Activated naive CD8-positive, alpha-beta T cell treated with anti-CD3 and anti-CD28 coated beads, Interleukin-2, amount 50 U/mL, for 24 hours (primary cell): ENCODE measurements at regions not wholly inside any gene's neighbourhood (a gene's known extent, or its start where the extent isn't known, plus 50 kb on each side); places are given as distances from the start of the nearest gene placed in this dataset.
"Not testable (repeated sequence)": the region's sequence is repeated elsewhere in the genome, so short reads cannot be mapped to it uniquely, and the experiment has no call there.

Experiments used
- ATAC-seq: fragments of 150-1000 bp; cut with Tn5 transposase; one replicate; pipeline ENCODE4 v1.10.0; 2021
- DNase-seq: peaks from one replicate; pipeline ENCODE4 v3.0.0; 2021
- H3K27ac Mint-ChIP-seq: one replicate; pipeline ENCODE4 v1.8.0; 2021; ENCODE audit warnings: mild to moderate bottlenecking, mixed read lengths
- H3K27me3 Mint-ChIP-seq: one replicate; pipeline ENCODE4 v1.8.0; 2021; ENCODE audit warnings: mixed read lengths
- H3K36me3 Mint-ChIP-seq: one replicate; pipeline ENCODE4 v1.8.0; 2021; ENCODE audit warnings: low read depth, mixed read lengths
- H3K4me1 Mint-ChIP-seq: one replicate; pipeline ENCODE4 v1.8.0; 2021; ENCODE audit warnings: mixed read lengths
- H3K4me3 Mint-ChIP-seq: one replicate; pipeline ENCODE4 v1.8.0; 2021; ENCODE audit warnings: mild to moderate bottlenecking, moderate library complexity, mixed read lengths
- H3K9me3 Mint-ChIP-seq: one replicate; pipeline ENCODE4 v1.8.0; 2021; ENCODE audit warnings: mixed read lengths

GRCh38 chr5:98365126-98365525, 408.3 kb upstream of the RGMB start:
- Mint-ChIP-seq H3K36me3 (no peaks in the 10 kb centered on the region), H3K27me3 (no peaks in the 10 kb centered on the region), H3K9me3 (no peaks in the 10 kb centered on the region), H3K4me1 (no peaks in the 10 kb centered on the region), H3K27ac (no peak overlapping the region), H3K4me3 (no peak overlapping the region)
- no peak for ATAC-seq
- no peak for DNase-seq

- DNase-seq (no peak), ATAC-seq (no peak)
- no peak overlapping the region for H3K27ac Mint-ChIP-seq
- no peaks in the 10 kb centered on the region for H3K4me1 Mint-ChIP-seq
- no peaks in the 10 kb centered on the region for H3K27me3 Mint-ChIP-seq
- no peaks in the 10 kb centered on the region for H3K36me3 Mint-ChIP-seq
- H3K4me3 Mint-ChIP-seq, result no peak overlapping the region
- no peaks in the 10 kb centered on the region for H3K9me3 Mint-ChIP-seq
Measured at GRCh38 chr5:98368141-98368540, 405.3 kb upstream of the RGMB start.

GRCh38 chr5:98372351-98372750, 401.1 kb upstream of the RGMB start:
- Mint-ChIP-seq H3K4me3 (no peak overlapping the region), H3K27me3 (no peaks in the 10 kb centered on the region), H3K4me1 (no peaks in the 10 kb centered on the region), H3K9me3 (no peaks in the 10 kb centered on the region), H3K36me3 (no peaks in the 10 kb centered on the region), H3K27ac (no peak overlapping the region)
- ATAC-seq (no peak), DNase-seq (no peak)

- no peak overlapping the region for H3K4me3 Mint-ChIP-seq
- no peaks in the 10 kb centered on the region for H3K36me3 Mint-ChIP-seq
- no peak overlapping the region for H3K27ac Mint-ChIP-seq
Measured at GRCh38 chr5:98391921-98392625, 381.4 kb upstream of the RGMB start.

GRCh38 chr5:98393205-98393604, 380.3 kb upstream of the RGMB start:
- not testable (repeated sequence) for H3K36me3 Mint-ChIP-seq, H3K27me3 Mint-ChIP-seq, DNase-seq, H3K9me3 Mint-ChIP-seq, ATAC-seq, H3K4me3 Mint-ChIP-seq, H3K4me1 Mint-ChIP-seq, H3K27ac Mint-ChIP-seq

More at GRCh38 chr5:98391921-98392625, 381.4 kb upstream of the RGMB start:
- Mint-ChIP-seq H3K27me3 (peaks cover 3% of the 10 kb centered on the region), H3K9me3 (no peaks in the 10 kb centered on the region), H3K4me1 (no peaks in the 10 kb centered on the region)
- no peak for ATAC-seq
- DNase-seq, result no peak

GRCh38 chr5:98397081-98397480, 376.4 kb upstream of the RGMB start:
- H3K4me1 Mint-ChIP-seq, result no peaks in the 10 kb centered on the region
- no peaks in the 10 kb centered on the region for H3K9me3 Mint-ChIP-seq
- no peak overlapping the region for H3K27ac Mint-ChIP-seq
- H3K36me3 Mint-ChIP-seq, result no peaks in the 10 kb centered on the region
- peaks cover 3% of the 10 kb centered on the region for H3K27me3 Mint-ChIP-seq
- DNase-seq (no peak), ATAC-seq (no peak)
- no peak overlapping the region for H3K4me3 Mint-ChIP-seq

- Mint-ChIP-seq H3K27ac (no peak overlapping the region), H3K4me1 (no peaks in the 10 kb centered on the region), H3K27me3 (peaks cover 2% of the 10 kb centered on the region), H3K4me3 (no peak overlapping the region), H3K36me3 (no peaks in the 10 kb centered on the region), H3K9me3 (no peaks in the 10 kb centered on the region)
- DNase-seq (no peak), ATAC-seq (no peak)
Measured at GRCh38 chr5:98398465-98398864, 375.0 kb upstream of the RGMB start.

- DNase-seq (no peak), ATAC-seq (no peak)
- H3K36me3 Mint-ChIP-seq, result no peaks in the 10 kb centered on the region
- no peaks in the 10 kb centered on the region for H3K9me3 Mint-ChIP-seq
- H3K4me3 Mint-ChIP-seq, result no peak overlapping the region
- no peaks in the 10 kb centered on the region for H3K4me1 Mint-ChIP-seq
- H3K27me3 Mint-ChIP-seq, result peaks cover 2% of the 10 kb centered on the region
- H3K27ac Mint-ChIP-seq, result no peak overlapping the region
Measured at GRCh38 chr5:98401656-98402055, 371.8 kb upstream of the RGMB start.

GRCh38 chr5:98402130-98402529, 371.3 kb upstream of the RGMB start:
- ATAC-seq (no peak), DNase-seq (no peak)
- peaks cover 2% of the 10 kb centered on the region for H3K27me3 Mint-ChIP-seq
- H3K36me3 Mint-ChIP-seq, result no peaks in the 10 kb centered on the region
- H3K4me1 Mint-ChIP-seq, result no peaks in the 10 kb centered on the region
- H3K27ac Mint-ChIP-seq, result no peak overlapping the region
- no peaks in the 10 kb centered on the region for H3K9me3 Mint-ChIP-seq
- H3K4me3 Mint-ChIP-seq, result no peak overlapping the region

GRCh38 chr5:98403131-98403530, 370.3 kb upstream of the RGMB start:
- ATAC-seq (no peak), DNase-seq (no peak)
- H3K9me3 Mint-ChIP-seq, result no peaks in the 10 kb centered on the region
- H3K36me3 Mint-ChIP-seq, result no peaks in the 10 kb centered on the region
- H3K27ac Mint-ChIP-seq, result no peak overlapping the region
- H3K27me3 Mint-ChIP-seq, result peaks cover 2% of the 10 kb centered on the region
- no peak overlapping the region for H3K4me3 Mint-ChIP-seq
- no peaks in the 10 kb centered on the region for H3K4me1 Mint-ChIP-seq

GRCh38 chr5:98414938-98415337, 358.5 kb upstream of the RGMB start:
- Mint-ChIP-seq H3K4me1 (no peaks in the 10 kb centered on the region), H3K27ac (no peak overlapping the region), H3K27me3 (no peaks in the 10 kb centered on the region), H3K4me3 (no peak overlapping the region), H3K36me3 (no peaks in the 10 kb centered on the region), H3K9me3 (no peaks in the 10 kb centered on the region)
- no peak for DNase-seq
- ATAC-seq, result no peak

GRCh38 chr5:98415663-98416062, 357.8 kb upstream of the RGMB start:
- H3K4me1 Mint-ChIP-seq, result no peaks in the 10 kb centered on the region
- no peaks in the 10 kb centered on the region for H3K36me3 Mint-ChIP-seq
- ATAC-seq, result no peak
- H3K9me3 Mint-ChIP-seq, result no peaks in the 10 kb centered on the region
- no peaks in the 10 kb centered on the region for H3K27me3 Mint-ChIP-seq
- no peak overlapping the region for H3K4me3 Mint-ChIP-seq
- no peak overlapping the region for H3K27ac Mint-ChIP-seq
- no peak for DNase-seq

GRCh38 chr5:98416541-98416940, 356.9 kb upstream of the RGMB start:
- no peaks in the 10 kb centered on the region for H3K27me3 Mint-ChIP-seq
- no peaks in the 10 kb centered on the region for H3K9me3 Mint-ChIP-seq
- H3K27ac Mint-ChIP-seq, result no peak overlapping the region
- ATAC-seq, result no peak
- DNase-seq, result no peak
- H3K36me3 Mint-ChIP-seq, result no peaks in the 10 kb centered on the region
- H3K4me1 Mint-ChIP-seq, result no peaks in the 10 kb centered on the region
- H3K4me3 Mint-ChIP-seq, result no peak overlapping the region

- H3K9me3 Mint-ChIP-seq, result no peaks in the 10 kb centered on the region
- no peaks in the 10 kb centered on the region for H3K4me1 Mint-ChIP-seq
- no peaks in the 10 kb centered on the region for H3K36me3 Mint-ChIP-seq
- DNase-seq (no peak), ATAC-seq (no peak)
- H3K27me3 Mint-ChIP-seq, result no peaks in the 10 kb centered on the region
- H3K27ac Mint-ChIP-seq, result no peak overlapping the region
- no peak overlapping the region for H3K4me3 Mint-ChIP-seq
Measured at GRCh38 chr5:98419825-98420224, 353.6 kb upstream of the RGMB start.

- DNase-seq, result no peak
- H3K4me1 Mint-ChIP-seq, result no peaks in the 10 kb centered on the region
- no peak overlapping the region for H3K27ac Mint-ChIP-seq
- no peaks in the 10 kb centered on the region for H3K9me3 Mint-ChIP-seq
- H3K4me3 Mint-ChIP-seq, result no peak overlapping the region
- H3K27me3 Mint-ChIP-seq, result peaks cover 5% of the 10 kb centered on the region
- no peaks in the 10 kb centered on the region for H3K36me3 Mint-ChIP-seq
- no peak for ATAC-seq
Measured at GRCh38 chr5:98424681-98425450, 348.6 kb upstream of the RGMB start.
